Inflammatory macrophage treated with lipopolysaccharide for 1 hour (primary cell): ENCODE measurements at regions not wholly inside any gene's neighbourhood (a gene's known extent, or its start where the extent isn't known, plus 50 kb on each side); places are given as distances from the start of the nearest gene placed in this dataset.

Experiments
- DNase-seq, 2 donors: peaks; one replicate each; pipeline ENCODE4 v3.0.0-alpha.2; 2020 to 2022

GRCh38 chr19:29093553-29093908, 119.4 kb downstream of the UQCRFS1 start:
- DNase-seq, result no peak

GRCh38 chr19:29092712-29093552, 120.0 kb downstream of the UQCRFS1 start:
- no peak for DNase-seq

- no peak for DNase-seq
Measured at GRCh38 chr19:29090783-29091526, 122.0 kb downstream of the UQCRFS1 start.

- no peak for DNase-seq
Measured at GRCh38 chr19:29089315-29089870, 123.6 kb downstream of the UQCRFS1 start.

- no peak for DNase-seq
Measured at GRCh38 chr19:29088761-29089160, 124.2 kb downstream of the UQCRFS1 start.

- no peak for DNase-seq
Measured at GRCh38 chr19:29086646-29087045, 126.3 kb downstream of the UQCRFS1 start.

- DNase-seq, result no peak
Measured at GRCh38 chr19:29086182-29086581, 126.8 kb downstream of the UQCRFS1 start.

- DNase-seq, result no peak
Measured at GRCh38 chr19:29085630-29086029, 127.3 kb downstream of the UQCRFS1 start.

- DNase-seq, result no peak
Measured at GRCh38 chr19:29085206-29085605, 127.7 kb downstream of the UQCRFS1 start.

- no peak for DNase-seq
Measured at GRCh38 chr19:29084266-29084665, 128.7 kb downstream of the UQCRFS1 start.

GRCh38 chr19:29083863-29084262, 129.1 kb downstream of the UQCRFS1 start:
- no peak for DNase-seq

- DNase-seq, result no peak
Measured at GRCh38 chr19:29079356-29080032, 133.5 kb downstream of the UQCRFS1 start.

- DNase-seq, result no peak
Measured at GRCh38 chr19:29076963-29077362, 136.0 kb downstream of the UQCRFS1 start.

GRCh38 chr19:29076161-29076560, 136.8 kb downstream of the UQCRFS1 start:
- DNase-seq, result no peak

- DNase-seq, result no peak
Measured at GRCh38 chr19:29075149-29075548, 137.8 kb downstream of the UQCRFS1 start.

GRCh38 chr19:29074579-29074978, 138.4 kb downstream of the UQCRFS1 start:
- no peak for DNase-seq

GRCh38 chr19:29067831-29068230, 145.1 kb downstream of the UQCRFS1 start:
- no peak for DNase-seq

- no peak for DNase-seq
Measured at GRCh38 chr19:29062475-29063435, 150.2 kb downstream of the UQCRFS1 start.

GRCh38 chr19:29060813-29061364, 152.1 kb downstream of the UQCRFS1 start:
- DNase-seq, result no peak

GRCh38 chr19:29056535-29056934, 156.4 kb downstream of the UQCRFS1 start:
- DNase-seq, result no peak

GRCh38 chr19:29054886-29055675, 157.9 kb downstream of the UQCRFS1 start:
- DNase-seq, result no peak
